Brain microvascular endothelial cell (primary cell): ENCODE measurements at regions not wholly inside any gene's neighbourhood (a gene's known extent, or its start where the extent isn't known, plus 50 kb on each side); places are given as distances from the start of the nearest gene placed in this dataset.
A peak's percentile ranks its signal among the peaks of the same experiment; 100 is the strongest.

Experiments
- DNase-seq: peaks from one replicate; pipeline ENCODE4 v3.0.0-alpha.2; 2020
- H3K27ac ChIP-seq: fragments of 250-450 bp; sonication (Bioruptor Pico); 2 replicates; pipeline ENCODE4 v1.5.1; 2020; ENCODE audit warnings: mild to moderate bottlenecking, moderate library complexity
- H3K27me3 ChIP-seq: fragments of 250-450 bp; sonication (Bioruptor Pico); replicated peaks from 2 replicates; pipeline ENCODE4 v1.5.1; 2020; ENCODE audit warnings: mild to moderate bottlenecking
- H3K36me3 ChIP-seq: fragments of 250-450 bp; sonication (Bioruptor Pico); replicated peaks from 2 replicates; pipeline ENCODE4 v1.5.1; 2020; ENCODE audit warnings: mild to moderate bottlenecking
- H3K4me3 ChIP-seq: 2 replicates; pipeline ENCODE4 v1.5.1; 2011; ENCODE audit warnings: low read depth, mild to moderate bottlenecking, control low read depth, low read length, moderate library complexity
- in situ Hi-C: cut with HindIII; loops from 2 replicates; pipeline ENCODE4 v1.10.0; 2017; ENCODE audit warnings: low sequenced_read_pairs, low pct_ligation_motif_present
- TF ChIP-seq, protein P1 (sequence below): IDR thresholded peaks from 2 replicates; pipeline ENCODE4 v1.5.1; 2011; ENCODE audit warnings: low read depth, mild to moderate bottlenecking, moderate library complexity, low read length, control low read depth, inconsistent platforms; ENCODE audit errors: missing control alignments

- DNase-seq = peak; percentile 33
- no peaks in the 10 kb centered on the region for H3K27me3 ChIP-seq
- peak overlapping the region; percentile 100 for H3K27ac ChIP-seq
Measured at GRCh38 chr10:3887404-3887803, 102.4 kb upstream of the KLF6 start.

DNA sequence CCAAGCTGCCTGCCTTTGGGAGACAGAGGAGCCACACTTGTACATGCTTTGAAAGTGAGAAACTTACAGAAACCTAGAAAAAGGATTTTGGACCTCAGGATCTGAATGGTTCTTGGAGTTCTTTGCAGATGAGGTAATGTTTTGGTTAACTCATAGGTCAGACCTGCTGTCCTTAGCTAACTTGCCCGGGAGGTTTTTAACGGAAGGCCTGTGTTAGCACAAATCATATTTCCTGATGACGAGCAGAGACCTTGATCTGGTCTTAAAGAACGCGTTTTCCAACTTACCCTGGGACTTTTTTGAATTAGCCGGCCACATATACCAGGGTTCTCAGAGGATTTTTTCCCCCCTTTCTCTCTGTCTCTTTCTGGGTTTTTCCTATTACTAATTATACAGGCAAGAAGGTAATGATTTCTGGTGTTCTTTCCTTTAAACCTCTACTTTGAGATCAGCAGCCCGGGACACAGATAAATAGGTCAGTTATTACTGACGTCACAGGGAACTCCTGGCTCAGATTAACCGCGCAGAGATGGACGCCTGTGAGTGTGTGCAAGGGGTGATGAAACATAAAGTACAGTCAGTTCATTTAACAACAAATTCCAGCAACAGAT is 101.7 kb upstream of the KLF6 start:
- H3K27ac ChIP-seq = peak overlapping the region; percentile 100
- DNase-seq = peak; percentile 96
- no peaks in the 10 kb centered on the region for H3K36me3 ChIP-seq
- H3K4me3 ChIP-seq = no peak overlapping the region
- in situ Hi-C loops = no loop called here
- no peaks in the 10 kb centered on the region for H3K27me3 ChIP-seq
- TF ChIP-seq, protein P1, sequence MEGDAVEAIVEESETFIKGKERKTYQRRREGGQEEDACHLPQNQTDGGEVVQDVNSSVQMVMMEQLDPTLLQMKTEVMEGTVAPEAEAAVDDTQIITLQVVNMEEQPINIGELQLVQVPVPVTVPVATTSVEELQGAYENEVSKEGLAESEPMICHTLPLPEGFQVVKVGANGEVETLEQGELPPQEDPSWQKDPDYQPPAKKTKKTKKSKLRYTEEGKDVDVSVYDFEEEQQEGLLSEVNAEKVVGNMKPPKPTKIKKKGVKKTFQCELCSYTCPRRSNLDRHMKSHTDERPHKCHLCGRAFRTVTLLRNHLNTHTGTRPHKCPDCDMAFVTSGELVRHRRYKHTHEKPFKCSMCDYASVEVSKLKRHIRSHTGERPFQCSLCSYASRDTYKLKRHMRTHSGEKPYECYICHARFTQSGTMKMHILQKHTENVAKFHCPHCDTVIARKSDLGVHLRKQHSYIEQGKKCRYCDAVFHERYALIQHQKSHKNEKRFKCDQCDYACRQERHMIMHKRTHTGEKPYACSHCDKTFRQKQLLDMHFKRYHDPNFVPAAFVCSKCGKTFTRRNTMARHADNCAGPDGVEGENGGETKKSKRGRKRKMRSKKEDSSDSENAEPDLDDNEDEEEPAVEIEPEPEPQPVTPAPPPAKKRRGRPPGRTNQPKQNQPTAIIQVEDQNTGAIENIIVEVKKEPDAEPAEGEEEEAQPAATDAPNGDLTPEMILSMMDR = no peak

More at GRCh38 chr10:3887404-3887803, 102.4 kb upstream of the KLF6 start:
- Histone ChIP-seq H3K4me3 (no peak overlapping the region), H3K36me3 (no peaks in the 10 kb centered on the region)
- in situ Hi-C loops = no loop called here
- TF ChIP-seq, protein P1 = no peak

DNA sequence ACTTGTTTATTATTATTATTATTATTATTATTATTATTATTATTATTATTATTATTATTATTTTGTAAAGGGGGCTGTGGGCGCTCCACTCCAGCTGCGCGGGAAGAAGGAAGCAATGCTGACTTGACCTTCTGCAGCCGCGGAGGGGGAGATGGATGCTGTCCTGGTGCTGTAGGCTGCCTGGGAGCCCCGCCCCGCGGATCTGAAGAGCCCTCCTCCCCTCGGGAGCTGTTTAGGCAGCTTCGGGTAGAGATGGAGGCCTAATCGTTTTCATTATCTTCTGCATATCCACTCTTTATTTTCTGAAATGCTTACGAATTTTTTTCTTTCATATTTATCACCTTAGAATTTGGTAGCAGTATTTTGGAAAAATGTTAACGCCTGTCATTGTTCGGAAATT is 101.2 kb upstream of the KLF6 start:
- TF ChIP-seq, protein P1 = no peak
- in situ Hi-C loops = no loop called here
- H3K27me3 ChIP-seq = no peaks in the 10 kb centered on the region
- peak; percentile 83 for DNase-seq
- H3K27ac ChIP-seq = peak overlapping the region; percentile 100
- no peak overlapping the region for H3K4me3 ChIP-seq
- H3K36me3 ChIP-seq = no peaks in the 10 kb centered on the region

DNA sequence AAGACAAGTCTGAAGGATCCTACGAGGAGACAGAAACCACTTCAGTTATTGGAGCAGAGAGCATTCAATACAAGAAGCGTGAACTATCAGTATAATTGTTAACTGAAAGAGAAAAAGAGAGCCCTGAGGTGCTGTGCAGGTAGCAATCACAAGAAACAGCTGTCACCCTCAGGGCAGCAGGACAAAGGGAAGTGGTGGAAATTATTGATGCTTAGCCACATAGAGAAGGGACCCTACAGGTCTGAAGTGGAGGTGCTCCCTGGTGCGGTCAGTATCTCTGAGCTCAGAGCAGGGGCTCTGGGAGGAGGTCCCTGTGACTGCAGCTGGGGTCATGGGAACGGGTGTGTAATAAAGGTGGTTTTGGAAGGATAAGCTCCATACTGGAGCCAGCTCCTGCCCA is 97.8 kb upstream of the KLF6 start:
- no peaks in the 10 kb centered on the region for H3K36me3 ChIP-seq
- DNase-seq = no peak
- in situ Hi-C loops = no loop called here
- TF ChIP-seq, protein P1 = no peak
- no peak overlapping the region for H3K4me3 ChIP-seq
- no peak overlapping the region for H3K27ac ChIP-seq
- no peaks in the 10 kb centered on the region for H3K27me3 ChIP-seq

DNA sequence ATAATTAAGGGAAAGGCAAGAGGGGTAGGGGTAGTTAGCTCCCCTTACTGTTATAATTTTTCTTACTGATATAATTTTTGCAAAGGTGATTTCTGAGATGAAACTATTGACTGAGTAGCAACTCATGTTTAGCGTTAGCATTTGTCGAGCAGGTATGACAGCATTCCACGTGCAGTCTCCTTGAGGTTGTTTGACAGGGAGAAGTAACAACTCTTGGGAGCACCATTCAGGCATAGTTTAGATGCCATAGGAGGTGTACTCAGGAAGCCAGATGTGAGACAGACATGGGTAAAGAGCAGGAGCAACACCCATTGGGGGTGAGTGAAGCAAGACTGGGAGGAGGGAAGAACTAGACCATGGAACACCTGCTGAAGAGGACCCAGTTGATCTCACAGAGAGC is 96.6 kb upstream of the KLF6 start:
- no peak for DNase-seq
- TF ChIP-seq, protein P1 = no peak
- Histone ChIP-seq H3K27ac (no peak overlapping the region), H3K36me3 (no peaks in the 10 kb centered on the region), H3K27me3 (no peaks in the 10 kb centered on the region), H3K4me3 (no peak overlapping the region)
- in situ Hi-C loops = no loop called here

DNA sequence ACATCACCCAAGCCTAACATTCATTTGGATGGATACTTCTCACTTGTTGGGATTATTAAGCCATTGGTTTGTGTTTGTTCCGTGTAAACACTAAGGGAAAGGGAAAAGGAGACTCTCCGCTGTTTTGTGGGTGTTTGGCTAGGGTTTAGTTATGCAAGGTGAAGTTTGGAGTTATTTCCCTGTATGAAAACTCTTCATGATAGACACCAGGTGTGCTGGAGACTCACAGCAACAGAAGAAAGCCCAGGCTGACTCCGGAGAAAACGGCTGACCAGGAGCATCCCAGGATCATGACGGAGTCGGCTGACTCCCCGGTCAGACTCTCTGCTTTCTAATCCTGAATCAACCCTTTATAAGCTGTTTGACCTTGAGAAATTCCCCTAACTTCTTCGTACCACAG is 94.1 kb upstream of the KLF6 start:
- Histone ChIP-seq H3K27me3 (no peaks in the 10 kb centered on the region), H3K27ac (no peak overlapping the region), H3K36me3 (no peaks in the 10 kb centered on the region), H3K4me3 (no peak overlapping the region)
- in situ Hi-C loops = no loop called here
- TF ChIP-seq, protein P1 = no peak
- no peak for DNase-seq
